SK-N-SH (cell line): ENCODE measurements at regions not wholly inside any gene's neighbourhood (a gene's known extent, or its start where the extent isn't known, plus 50 kb on each side); places are given as distances from the start of the nearest gene placed in this dataset.

ENCODE experiments used
- CTCF ChIA-PET: fragments of 300-600, 350-600 bp; formaldehyde crosslinking; extraction: SDS; loops from one replicate; lab custom pipeline; 2021; lab: Yijun Ruan, JAX
- POLR2A ChIA-PET: fragments of 350-600 bp; sonication (Branson Sonifier 250); formaldehyde crosslinking; extraction: SDS; loops from one replicate; lab custom pipeline; 2020; ENCODE audit warnings: antibody characterized with exemption, inconsistent platforms; lab: Yijun Ruan, JAX
- DNase-seq: peaks from one replicate; pipeline ENCODE4 v3.0.0; 2012
- H2AFZ ChIP-seq: fragments of 200-600 bp; sonication (generic); 2 replicates; pipeline ENCODE4 v1.8.1; 2016; ENCODE audit warnings: antibody characterized with exemption, mild to moderate bottlenecking, low read depth
- H3F3A ChIP-seq: fragments of 200-600 bp; sonication (generic); replicated peaks from 2 replicates; pipeline ENCODE3; 2016; ENCODE audit warnings: antibody characterized with exemption, mild to moderate bottlenecking; ENCODE audit not compliant: insufficient read depth
- H3K27ac ChIP-seq, 2 experiments: fragments of 200-500 bp in 1 of 2; fragments of 200-600 bp in 1 of 2; sonication (Bioruptor generic) in 1 of 2; sonication (generic), shearing (Covaris generic) in 1 of 2; 2 replicates each; pipeline versions ENCODE4 v1.5.1 to v1.6.1; 2014 to 2016; ENCODE audit warnings: low read depth in 2 of 2, inconsistent platforms in 1 of 2, low read length in 1 of 2, mild to moderate bottlenecking in 1 of 2, mixed read lengths in 1 of 2
- H3K27me3 ChIP-seq: fragments of 200-600 bp; sonication (generic), shearing (Covaris generic); 2 replicates; pipeline ENCODE4 v1.6.1; 2016; ENCODE audit warnings: mixed run types; ENCODE audit not compliant: insufficient read depth
- H3K36me3 ChIP-seq, 2 experiments: fragments of 200-500 bp in 1 of 2; fragments of 200-600 bp in 1 of 2; sonication (Bioruptor generic) in 1 of 2; sonication (generic) in 1 of 2; replicated peaks in 1 of 2; 2 replicates each; pipeline versions ENCODE3 to v1.5.1; 2014 to 2016; ENCODE audit warnings: low read length in 1 of 2, mild to moderate bottlenecking in 1 of 2; ENCODE audit not compliant: insufficient read depth in 2 of 2, control insufficient read depth in 1 of 2
- H3K4me1 ChIP-seq, 2 experiments: fragments of 200-500 bp in 1 of 2; fragments of 200-600 bp in 1 of 2; sonication (Bioruptor generic) in 1 of 2; sonication (generic), shearing (Covaris generic) in 1 of 2; 2 replicates each; pipeline versions ENCODE4 v1.5.1 to v1.6.1; 2014 to 2016; ENCODE audit warnings: low read depth in 1 of 2, low read length in 1 of 2, mixed run types in 1 of 2; ENCODE audit not compliant: insufficient read depth in 2 of 2, control insufficient read depth in 1 of 2
- H3K4me2 ChIP-seq: fragments of 200-600 bp; sonication (generic), shearing (Covaris generic); 2 replicates; pipeline ENCODE4 v1.6.1; 2017; ENCODE audit warnings: mixed run types
- H3K4me3 ChIP-seq, 2 experiments: fragments of 200-500 bp in 1 of 2; fragments of 200-600 bp in 1 of 2; sonication (Bioruptor generic) in 1 of 2; sonication (generic), shearing (Covaris generic) in 1 of 2; 2 replicates each; pipeline versions ENCODE4 v1.5.1 to v1.8.1; 2014 to 2016; ENCODE audit warnings: low read depth in 2 of 2, inconsistent platforms in 1 of 2, low read length in 1 of 2, mild to moderate bottlenecking in 1 of 2, mixed read lengths in 1 of 2, moderate library complexity in 1 of 2
- H3K79me2 ChIP-seq: fragments of 200-600 bp; sonication (generic); 2 replicates; pipeline ENCODE4 v1.8.1; 2017; ENCODE audit warnings: mild to moderate bottlenecking; ENCODE audit not compliant: insufficient read depth
- H3K9ac ChIP-seq: fragments of 200-600 bp; sonication (generic); 2 replicates; pipeline ENCODE4 v1.6.1; 2017; ENCODE audit warnings: mixed run types
- H3K9me2 ChIP-seq: fragments of 200-600 bp; sonication (generic); 2 replicates; pipeline ENCODE4 v1.6.1; 2017; ENCODE audit warnings: mixed run types
- H3K9me3 ChIP-seq: fragments of 200-600 bp; sonication (generic); 2 replicates; pipeline ENCODE4 v1.6.1; 2017; ENCODE audit warnings: mixed run types, mild to moderate bottlenecking, moderate library complexity
- H4K20me1 ChIP-seq: fragments of 200-600 bp; sonication (generic); 2 replicates; pipeline ENCODE4 v1.6.1; 2017; ENCODE audit warnings: mild to moderate bottlenecking, mixed run types; ENCODE audit not compliant: insufficient read depth
- CHD2 ChIP-seq: fragments of 150-350 bp; IDR thresholded peaks from 2 replicates; pipeline ENCODE4 v1.6.1; 2018; ENCODE audit warnings: low read length; ENCODE audit not compliant: partially characterized antibody
- ELF1 ChIP-seq: IDR thresholded peaks from 2 replicates; pipeline ENCODE4 v1.4.0; 2012
- EZH2phosphoT487 ChIP-seq: fragments of 200-600 bp; sonication (generic); IDR thresholded peaks from 2 replicates; pipeline ENCODE4 v1.6.1; 2017; ENCODE audit warnings: low read depth, mixed run types, mild to moderate bottlenecking, antibody characterized with exemption, moderate library complexity, borderline replicate concordance
- FOXJ3 ChIP-seq: sonication (generic); formaldehyde crosslinking; IDR thresholded peaks from 2 replicates; pipeline ENCODE4 v1.5.1; 2020; ENCODE audit warnings: mild to moderate bottlenecking, missing genetic modification reagents
- FOXM1 ChIP-seq: IDR thresholded peaks from 2 replicates; pipeline ENCODE4 v1.4.0; 2012; ENCODE audit warnings: low read depth, mild to moderate bottlenecking
- GABPA ChIP-seq: IDR thresholded peaks from 2 replicates; pipeline ENCODE4 v1.4.0; 2012; ENCODE audit warnings: low read depth, mild to moderate bottlenecking
- JUND ChIP-seq: IDR thresholded peaks from 2 replicates; pipeline ENCODE4 v1.4.0; 2012
- MXI1 ChIP-seq: IDR thresholded peaks from 2 replicates; pipeline ENCODE4 v1.6.1; 2012; ENCODE audit warnings: mild to moderate bottlenecking, low read depth, low read length, improper control_type of control experiment
- NFIC ChIP-seq: IDR thresholded peaks from 2 replicates; pipeline ENCODE4 v1.4.0; 2012; ENCODE audit warnings: borderline replicate concordance
- NRF1 ChIP-seq: IDR thresholded peaks from 2 replicates; pipeline ENCODE4 v1.6.1; 2012; ENCODE audit warnings: low read depth, mild to moderate bottlenecking, low read length
- RCOR1 ChIP-seq: fragments of 150-350 bp; IDR thresholded peaks from 2 replicates; pipeline ENCODE4 v1.6.1; 2017; ENCODE audit warnings: antibody characterized with exemption, low read length
- RFX5 ChIP-seq: IDR thresholded peaks from 2 replicates; pipeline ENCODE4 v1.6.1; 2012; ENCODE audit warnings: mild to moderate bottlenecking, improper control_type of control experiment, low read length
- SIN3A ChIP-seq: IDR thresholded peaks from 2 replicates; pipeline ENCODE4 v1.6.1; 2012; ENCODE audit warnings: low read depth, mild to moderate bottlenecking, low read length, moderate library complexity, borderline replicate concordance
- TEAD4 ChIP-seq: IDR thresholded peaks from 2 replicates; pipeline ENCODE4 v1.4.0; 2012; ENCODE audit warnings: mild to moderate bottlenecking, borderline replicate concordance; ENCODE audit not compliant: insufficient read depth
- YY1 ChIP-seq: IDR thresholded peaks from 2 replicates; pipeline ENCODE4 v1.4.0; 2012; ENCODE audit warnings: low read depth, mild to moderate bottlenecking
- WGBS: methylation state at CpG from one replicate; pipeline ENCODE4 v1.1.6; 2017; ENCODE audit warnings: low lambda C conversion rate; 5-methylcytosine and 5-hydroxymethylcytosine counted together
- TF ChIP-seq, protein P1 (sequence below): IDR thresholded peaks from 2 replicates; pipeline ENCODE4 v1.4.0; 2012; ENCODE audit warnings: low read depth, borderline replicate concordance
- TF ChIP-seq, protein P2 (sequence below): fragments of 200-600 bp; sonication (generic); IDR thresholded peaks from 2 replicates; pipeline ENCODE4 v1.6.1; 2017; ENCODE audit warnings: antibody characterized with exemption, mild to moderate bottlenecking, moderate library complexity
- TF ChIP-seq, protein P3 (sequence below): IDR thresholded peaks from 2 replicates; pipeline ENCODE4; 2012

DNA sequence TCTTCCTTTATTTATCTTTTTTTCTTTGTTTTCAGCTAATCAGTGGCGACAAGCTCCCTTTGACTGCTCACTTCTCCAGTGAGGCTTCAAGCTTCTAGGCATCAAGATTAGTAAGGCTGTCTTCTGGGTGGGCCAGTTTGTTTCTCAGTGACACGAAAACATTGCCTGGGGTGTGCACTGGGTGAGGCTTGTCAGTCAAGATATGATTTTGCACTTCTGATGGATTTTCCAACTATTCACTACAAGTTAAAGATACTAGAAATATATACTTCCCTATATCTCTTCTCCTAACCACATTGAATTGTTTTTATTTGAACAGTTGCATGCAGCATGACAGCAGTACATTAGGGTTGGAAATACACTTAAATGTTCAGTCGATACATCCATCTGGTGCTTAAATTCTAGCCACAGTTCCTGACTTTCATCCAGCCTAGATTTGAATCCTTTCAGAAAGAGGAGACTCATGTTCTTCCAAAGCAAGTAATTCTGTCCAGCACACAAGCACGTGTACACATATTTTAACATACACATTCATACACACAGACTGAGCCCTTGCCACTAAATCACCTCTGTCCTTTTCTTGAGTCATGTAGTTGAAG, 275.6 kb upstream of the NOVA1 start:
- Histone ChIP-seq H3K79me2 (no peaks in the 10 kb centered on the region), H3K4me2 (no peak overlapping the region), H3K9me2 (no peaks in the 10 kb centered on the region), H3K4me3 (no peak overlapping the region), H3K36me3 (no peaks in the 10 kb centered on the region), H2AFZ (no peak overlapping the region), H3K27me3 (no peaks in the 10 kb centered on the region), H3K4me1 (peaks cover 0 to 2% of the 10 kb centered on the region in 2 experiments; a peak in 1 of 4 replicates), H4K20me1 (no peaks in the 10 kb centered on the region)
- CTCF ChIA-PET, result no interaction called here
- POLR2A ChIA-PET, result no interaction called here
- WGBS, result 48% methylated on average over 4 of the region's 4 CpGs
- TF ChIP-seq, protein P1, sequence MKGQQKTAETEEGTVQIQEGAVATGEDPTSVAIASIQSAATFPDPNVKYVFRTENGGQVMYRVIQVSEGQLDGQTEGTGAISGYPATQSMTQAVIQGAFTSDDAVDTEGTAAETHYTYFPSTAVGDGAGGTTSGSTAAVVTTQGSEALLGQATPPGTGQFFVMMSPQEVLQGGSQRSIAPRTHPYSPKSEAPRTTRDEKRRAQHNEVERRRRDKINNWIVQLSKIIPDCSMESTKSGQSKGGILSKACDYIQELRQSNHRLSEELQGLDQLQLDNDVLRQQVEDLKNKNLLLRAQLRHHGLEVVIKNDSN, result no peak
- TF ChIP-seq NFIC (no peak), JUND (no peak), FOXJ3 (CRISPR knock-in tag) (no peak), TEAD4 (no peak), EZH2phosphoT487 (no peak), MXI1 (no peak), FOXM1 (no peak), SIN3A (no peak), RFX5 (no peak), GABPA (no peak), NRF1 (no peak), ELF1 (no peak), CHD2 (no peak), RCOR1 (no peak), YY1 (no peak)
- TF ChIP-seq, protein P2, sequence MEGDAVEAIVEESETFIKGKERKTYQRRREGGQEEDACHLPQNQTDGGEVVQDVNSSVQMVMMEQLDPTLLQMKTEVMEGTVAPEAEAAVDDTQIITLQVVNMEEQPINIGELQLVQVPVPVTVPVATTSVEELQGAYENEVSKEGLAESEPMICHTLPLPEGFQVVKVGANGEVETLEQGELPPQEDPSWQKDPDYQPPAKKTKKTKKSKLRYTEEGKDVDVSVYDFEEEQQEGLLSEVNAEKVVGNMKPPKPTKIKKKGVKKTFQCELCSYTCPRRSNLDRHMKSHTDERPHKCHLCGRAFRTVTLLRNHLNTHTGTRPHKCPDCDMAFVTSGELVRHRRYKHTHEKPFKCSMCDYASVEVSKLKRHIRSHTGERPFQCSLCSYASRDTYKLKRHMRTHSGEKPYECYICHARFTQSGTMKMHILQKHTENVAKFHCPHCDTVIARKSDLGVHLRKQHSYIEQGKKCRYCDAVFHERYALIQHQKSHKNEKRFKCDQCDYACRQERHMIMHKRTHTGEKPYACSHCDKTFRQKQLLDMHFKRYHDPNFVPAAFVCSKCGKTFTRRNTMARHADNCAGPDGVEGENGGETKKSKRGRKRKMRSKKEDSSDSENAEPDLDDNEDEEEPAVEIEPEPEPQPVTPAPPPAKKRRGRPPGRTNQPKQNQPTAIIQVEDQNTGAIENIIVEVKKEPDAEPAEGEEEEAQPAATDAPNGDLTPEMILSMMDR, result no peak
- TF ChIP-seq, protein P3, sequence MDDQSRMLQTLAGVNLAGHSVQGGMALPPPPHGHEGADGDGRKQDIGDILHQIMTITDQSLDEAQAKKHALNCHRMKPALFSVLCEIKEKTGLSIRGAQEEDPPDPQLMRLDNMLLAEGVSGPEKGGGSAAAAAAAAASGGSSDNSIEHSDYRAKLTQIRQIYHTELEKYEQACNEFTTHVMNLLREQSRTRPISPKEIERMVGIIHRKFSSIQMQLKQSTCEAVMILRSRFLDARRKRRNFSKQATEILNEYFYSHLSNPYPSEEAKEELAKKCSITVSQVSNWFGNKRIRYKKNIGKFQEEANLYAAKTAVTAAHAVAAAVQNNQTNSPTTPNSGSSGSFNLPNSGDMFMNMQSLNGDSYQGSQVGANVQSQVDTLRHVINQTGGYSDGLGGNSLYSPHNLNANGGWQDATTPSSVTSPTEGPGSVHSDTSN, result no peak
- TF ChIP-seq, all 33 proteins: peak for 0
- no peaks in the 10 kb centered on the region for H3K9me3 ChIP-seq
- no peak for DNase-seq
- H3K27ac ChIP-seq, result no peak overlapping the region
- H3K9ac ChIP-seq, result no peak overlapping the region
- no peaks in the 10 kb centered on the region for H3F3A ChIP-seq
